Prostate gland (tissue), 2 donors: ENCODE measurements at regions not wholly inside any gene's neighbourhood (a gene's known extent, or its start where the extent isn't known, plus 50 kb on each side); places are given as distances from the start of the nearest gene placed in this dataset.
A peak's percentile ranks its signal among the peaks of the same experiment; 100 is the strongest.
"Not testable (repeated sequence)": the region's sequence is repeated elsewhere in the genome, so short reads cannot be mapped to it uniquely, and the experiment has no call there.

ENCODE experiments used
- POLR2A ChIP-seq: fragments of 450-650 bp; IDR thresholded peaks from one replicate; pipeline ENCODE4 v1.6.1; 2016; ENCODE audit warnings: antibody characterized with exemption, mild to moderate bottlenecking
- POLR2AphosphoS5 ChIP-seq: sonication (generic); formaldehyde crosslinking; IDR thresholded peaks from one replicate; pipeline ENCODE4 v1.6.1; 2017; ENCODE audit warnings: antibody characterized with exemption
- TF ChIP-seq, protein P1 (sequence below), 4 experiments: fragments of 200-600 bp in 2 of 4; fragments of 450-650 bp in 2 of 4; sonication (generic) in 2 of 4; IDR thresholded peaks; 1 replicate in 3 of 4; 2 replicates in 1 of 4; pipeline ENCODE4 v1.5.1; 2016 to 2019; ENCODE audit warnings: antibody characterized with exemption in 4 of 4, mild to moderate bottlenecking in 2 of 4, moderate library complexity in 2 of 4

DNA sequence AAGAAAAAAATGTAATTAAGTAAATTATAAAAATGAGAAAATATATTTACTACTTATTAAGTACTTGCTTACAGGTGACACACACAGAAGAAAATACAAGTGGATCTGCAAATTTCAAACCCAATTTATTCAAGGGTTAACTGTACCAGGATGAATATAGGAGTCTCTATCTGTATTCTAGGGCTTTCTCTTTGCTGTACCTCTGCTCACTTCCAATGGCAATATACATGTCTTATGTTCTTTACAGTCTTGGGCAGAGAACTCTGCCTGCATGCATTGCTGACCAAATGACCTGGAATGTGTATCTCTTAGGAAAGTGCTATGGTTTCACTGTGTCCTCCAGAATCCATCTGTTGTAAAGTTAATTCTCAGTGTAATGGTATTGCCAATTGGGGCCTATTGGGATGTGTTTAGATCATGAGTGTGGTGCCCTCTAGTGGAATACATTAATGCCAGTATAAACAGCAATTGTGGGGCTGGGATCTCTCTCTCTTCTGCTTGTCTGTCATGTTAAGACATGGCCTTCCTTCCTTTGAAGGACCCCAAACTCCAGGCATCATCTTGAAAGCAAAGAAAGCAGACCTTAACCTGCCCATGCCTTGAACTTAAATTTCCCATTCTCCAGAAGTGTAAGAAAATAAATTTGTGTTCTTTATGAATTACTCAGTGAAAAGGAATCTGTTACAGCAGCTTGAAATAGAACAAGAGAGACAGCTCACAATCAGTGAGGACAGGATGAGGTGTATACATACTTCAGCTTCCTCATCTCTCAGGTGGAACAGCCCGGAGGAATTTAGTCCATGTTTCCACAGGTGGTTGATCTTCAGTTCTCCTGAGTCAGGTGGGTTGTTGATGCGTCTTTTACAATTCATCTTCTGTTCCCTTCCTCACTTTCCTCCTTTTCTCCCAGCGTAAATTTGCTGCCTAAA is 356.9 kb downstream of the RPIA start:
- TF ChIP-seq POLR2AphosphoS5, POLR2A: not testable (repeated sequence)
- TF ChIP-seq, protein P1, sequence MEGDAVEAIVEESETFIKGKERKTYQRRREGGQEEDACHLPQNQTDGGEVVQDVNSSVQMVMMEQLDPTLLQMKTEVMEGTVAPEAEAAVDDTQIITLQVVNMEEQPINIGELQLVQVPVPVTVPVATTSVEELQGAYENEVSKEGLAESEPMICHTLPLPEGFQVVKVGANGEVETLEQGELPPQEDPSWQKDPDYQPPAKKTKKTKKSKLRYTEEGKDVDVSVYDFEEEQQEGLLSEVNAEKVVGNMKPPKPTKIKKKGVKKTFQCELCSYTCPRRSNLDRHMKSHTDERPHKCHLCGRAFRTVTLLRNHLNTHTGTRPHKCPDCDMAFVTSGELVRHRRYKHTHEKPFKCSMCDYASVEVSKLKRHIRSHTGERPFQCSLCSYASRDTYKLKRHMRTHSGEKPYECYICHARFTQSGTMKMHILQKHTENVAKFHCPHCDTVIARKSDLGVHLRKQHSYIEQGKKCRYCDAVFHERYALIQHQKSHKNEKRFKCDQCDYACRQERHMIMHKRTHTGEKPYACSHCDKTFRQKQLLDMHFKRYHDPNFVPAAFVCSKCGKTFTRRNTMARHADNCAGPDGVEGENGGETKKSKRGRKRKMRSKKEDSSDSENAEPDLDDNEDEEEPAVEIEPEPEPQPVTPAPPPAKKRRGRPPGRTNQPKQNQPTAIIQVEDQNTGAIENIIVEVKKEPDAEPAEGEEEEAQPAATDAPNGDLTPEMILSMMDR (IDR thresholded peaks at IDR 0.05) = peak in 1 of 4 experiments; percentile 30
